HG03196 (cell line): ENCODE measurements at regions not wholly inside any gene's neighbourhood (a gene's known extent, or its start where the extent isn't known, plus 50 kb on each side); places are given as distances from the start of the nearest gene placed in this dataset.

Experiments used
- ATAC-seq: cut with Tn5 transposase; IDR thresholded peaks from one replicate; pipeline ENCODE4 v1.9.1; 2021; ENCODE audit not compliant: unreplicated experiment

DNA sequence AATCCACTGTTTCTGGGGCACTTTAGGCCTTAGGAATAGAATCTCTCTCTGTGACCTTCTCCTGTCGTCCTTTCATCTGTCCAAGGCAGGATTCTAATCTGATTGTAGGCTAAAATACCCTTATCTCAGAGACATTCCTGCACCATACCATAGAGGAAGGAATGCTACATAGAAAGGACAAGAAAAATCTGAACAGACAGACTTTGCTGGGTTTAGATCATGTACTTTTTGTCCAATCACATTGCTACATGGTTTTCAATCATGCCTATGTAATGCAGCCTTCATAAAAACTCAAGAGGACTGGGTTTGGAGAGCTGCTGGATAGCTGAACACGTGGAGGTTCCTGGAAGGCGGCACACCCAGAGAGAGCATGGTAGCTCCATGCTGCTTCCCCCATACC lies 378.5 kb upstream of the SEMA6D start:
- ATAC-seq: no peak

DNA sequence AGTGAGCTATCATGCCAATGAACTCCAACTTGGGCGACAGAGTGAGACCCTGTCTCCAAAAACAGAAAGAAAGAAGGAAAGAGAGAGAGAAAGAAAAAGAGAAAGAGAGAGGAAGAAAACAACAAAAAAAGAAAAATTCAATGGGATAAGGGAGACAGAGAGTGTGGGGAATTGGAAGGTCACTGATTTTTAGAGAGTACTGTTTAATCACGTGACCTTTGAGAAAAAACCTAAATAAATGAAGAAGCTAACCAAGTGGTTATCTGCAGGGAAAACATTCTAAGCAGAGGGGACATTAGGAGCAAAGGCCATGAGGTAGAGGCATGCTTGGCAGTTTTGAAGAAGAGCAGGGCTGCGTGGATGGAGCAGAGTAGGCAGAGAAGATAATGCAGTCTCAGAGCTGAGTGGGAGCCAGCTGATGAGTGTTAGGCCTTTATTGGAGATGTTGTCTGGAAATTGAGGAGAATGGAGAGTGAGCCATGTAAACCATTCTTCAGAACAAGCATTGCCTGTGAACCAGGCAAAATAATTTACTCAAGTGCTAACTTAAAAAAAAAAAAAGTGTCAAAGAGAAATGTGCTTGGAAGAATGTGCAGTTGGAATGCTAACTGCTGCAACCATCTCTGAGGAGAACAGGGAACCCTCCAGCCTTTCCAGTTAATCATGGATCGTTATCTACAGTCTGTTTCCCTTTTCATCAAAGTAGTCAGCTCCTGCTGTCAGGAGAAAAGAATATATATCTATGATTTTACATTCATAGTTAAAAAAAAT lies 377.3 kb upstream of the SEMA6D start:
- ATAC-seq: no peak

DNA sequence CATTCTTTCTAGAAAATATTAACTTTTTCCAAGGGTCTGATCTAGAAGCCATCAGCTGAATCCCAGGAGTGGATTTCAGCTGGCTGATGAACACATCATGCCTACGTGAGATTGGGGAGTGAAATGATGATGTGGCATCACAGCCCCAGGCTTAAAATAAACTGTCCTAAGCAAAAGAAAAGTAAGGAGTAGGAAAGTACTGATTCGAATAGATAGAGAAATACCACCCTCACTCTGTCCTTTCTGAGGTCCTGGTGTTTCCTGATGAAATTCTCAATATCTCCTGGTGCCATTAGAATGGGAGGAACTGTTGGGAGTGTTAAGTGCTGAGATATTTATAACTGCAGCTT lies 376.8 kb upstream of the SEMA6D start:
- no peak for ATAC-seq

DNA sequence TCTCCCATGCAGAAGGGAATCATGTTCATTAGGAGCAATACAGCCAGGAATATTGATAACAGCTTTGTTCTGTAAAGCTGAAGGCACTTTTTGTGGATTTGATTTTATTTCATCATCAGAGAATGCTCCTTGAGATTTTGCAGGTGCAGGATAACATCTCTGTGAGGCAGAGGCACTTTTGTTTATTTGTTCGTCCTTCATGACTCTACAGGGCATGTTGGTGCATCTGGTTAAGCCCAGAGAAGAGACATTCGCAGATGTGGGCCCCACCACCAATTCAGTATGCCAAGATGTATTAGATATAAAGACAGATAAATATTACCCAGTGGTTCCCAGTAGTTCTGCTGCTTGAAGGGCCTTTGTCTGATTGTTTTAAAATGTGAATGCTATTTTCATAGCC lies 368.1 kb upstream of the SEMA6D start:
- no peak for ATAC-seq

DNA sequence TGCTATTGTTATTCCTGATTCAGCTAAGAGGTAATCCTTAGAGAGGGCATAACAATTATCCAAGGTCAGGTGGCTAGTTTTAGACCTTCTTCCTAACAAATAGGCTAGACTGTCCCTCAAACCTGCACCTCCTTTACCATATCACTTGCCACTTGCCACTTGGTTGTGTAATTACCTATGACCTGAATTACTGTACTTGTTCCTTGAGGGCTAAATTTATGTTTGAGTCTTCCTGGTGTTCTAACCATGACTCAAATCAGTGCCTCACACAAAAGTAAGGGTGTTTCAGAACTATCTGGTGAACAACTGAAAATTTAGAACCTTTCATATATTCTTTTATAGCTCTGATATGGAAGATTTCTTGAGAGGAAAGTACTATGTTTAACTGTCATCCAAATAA lies 365.8 kb upstream of the SEMA6D start:
- ATAC-seq: no peak

DNA sequence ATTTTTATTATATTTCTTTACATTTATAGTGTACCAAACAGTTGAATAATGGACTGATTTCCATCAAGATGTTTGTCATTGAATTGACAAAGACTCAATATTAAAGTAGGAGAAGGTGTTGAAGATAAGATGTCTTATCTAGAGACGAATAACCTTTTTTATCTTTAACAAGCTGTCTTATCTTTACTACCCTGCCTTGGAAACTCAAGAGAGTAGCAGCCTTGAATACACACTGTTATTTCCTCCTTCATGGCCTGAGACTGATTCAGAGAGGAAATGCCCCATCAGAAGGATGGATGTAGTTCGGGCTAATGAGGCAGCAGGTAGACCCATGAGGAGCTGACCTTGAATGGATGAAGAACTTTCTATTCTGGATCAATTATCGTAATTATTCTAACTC lies 365.1 kb upstream of the SEMA6D start:
- no peak for ATAC-seq

DNA sequence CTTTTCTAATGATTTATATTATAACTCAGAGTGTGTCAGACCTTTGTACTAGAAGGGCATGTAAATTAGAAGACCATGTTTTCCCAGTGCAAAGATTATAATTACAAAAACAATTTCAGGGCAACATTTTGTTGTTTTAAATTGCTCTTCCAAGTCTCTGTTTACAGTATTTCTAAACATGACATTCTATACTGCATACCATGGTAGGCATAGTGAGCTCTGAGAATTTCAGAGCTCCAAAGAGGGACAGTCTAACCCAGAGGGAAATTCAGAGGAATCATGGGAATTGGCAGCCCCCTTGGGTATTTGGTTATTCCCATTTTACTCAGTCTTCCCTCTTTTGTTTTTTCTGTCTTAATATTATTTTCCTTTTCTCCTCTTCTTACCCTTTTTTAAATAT lies 361.5 kb upstream of the SEMA6D start:
- no peak for ATAC-seq

DNA sequence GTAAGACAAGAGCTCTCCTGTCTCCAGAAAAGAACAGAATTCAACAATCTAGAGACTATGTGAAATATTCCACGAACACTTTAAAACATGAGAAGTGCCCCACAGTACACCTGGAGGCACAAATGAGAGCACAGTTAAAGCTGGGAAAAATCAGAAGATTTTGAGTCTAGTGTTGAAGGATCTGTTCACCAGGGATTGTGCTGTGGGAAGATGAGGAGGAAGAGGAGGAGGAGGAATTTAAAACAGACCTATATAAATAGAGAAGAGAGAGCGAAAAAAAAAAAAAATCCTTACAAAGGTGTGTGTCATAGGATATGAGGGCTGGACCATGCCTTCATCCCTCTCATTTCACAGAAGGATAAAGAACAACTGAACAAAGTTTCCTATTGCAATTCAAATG lies 361.0 kb upstream of the SEMA6D start:
- no peak for ATAC-seq

DNA sequence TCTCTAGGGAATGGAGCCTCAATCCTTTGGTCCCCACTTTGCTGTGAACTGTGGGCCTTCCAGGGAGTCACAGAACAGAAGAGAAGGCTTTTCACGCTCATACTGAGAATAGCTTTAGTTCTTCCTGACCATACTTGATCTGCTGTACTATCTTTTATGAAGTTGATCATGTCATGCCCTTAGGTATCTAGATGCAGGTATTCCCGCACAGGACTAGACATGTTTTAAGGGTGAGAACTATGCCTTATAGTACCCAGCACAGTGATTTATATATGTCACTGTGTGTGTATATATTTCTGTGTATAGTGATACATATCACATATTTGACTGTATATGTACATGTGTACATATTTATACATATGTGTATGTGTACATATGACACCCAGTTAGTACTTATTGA lies 358.4 kb upstream of the SEMA6D start:
- no peak for ATAC-seq

DNA sequence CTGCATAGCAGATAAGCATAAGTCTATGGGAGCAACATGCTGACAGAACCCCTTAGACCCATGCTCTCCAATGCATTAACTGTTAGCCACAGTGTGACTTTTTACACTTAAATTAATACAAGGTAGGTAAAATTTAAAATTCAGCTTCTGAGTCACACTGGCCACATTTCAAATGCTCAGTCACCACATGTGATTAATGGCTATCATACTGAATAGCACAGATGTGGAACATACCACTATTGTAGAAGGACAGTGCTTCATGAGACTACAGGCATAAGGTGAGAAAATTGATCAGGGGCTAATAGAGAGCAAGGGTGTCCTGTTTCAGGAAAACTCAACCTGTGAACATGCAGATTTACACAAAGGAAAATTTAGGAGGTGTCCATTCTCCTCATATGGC lies 357.0 kb upstream of the SEMA6D start:
- ATAC-seq: no peak

DNA sequence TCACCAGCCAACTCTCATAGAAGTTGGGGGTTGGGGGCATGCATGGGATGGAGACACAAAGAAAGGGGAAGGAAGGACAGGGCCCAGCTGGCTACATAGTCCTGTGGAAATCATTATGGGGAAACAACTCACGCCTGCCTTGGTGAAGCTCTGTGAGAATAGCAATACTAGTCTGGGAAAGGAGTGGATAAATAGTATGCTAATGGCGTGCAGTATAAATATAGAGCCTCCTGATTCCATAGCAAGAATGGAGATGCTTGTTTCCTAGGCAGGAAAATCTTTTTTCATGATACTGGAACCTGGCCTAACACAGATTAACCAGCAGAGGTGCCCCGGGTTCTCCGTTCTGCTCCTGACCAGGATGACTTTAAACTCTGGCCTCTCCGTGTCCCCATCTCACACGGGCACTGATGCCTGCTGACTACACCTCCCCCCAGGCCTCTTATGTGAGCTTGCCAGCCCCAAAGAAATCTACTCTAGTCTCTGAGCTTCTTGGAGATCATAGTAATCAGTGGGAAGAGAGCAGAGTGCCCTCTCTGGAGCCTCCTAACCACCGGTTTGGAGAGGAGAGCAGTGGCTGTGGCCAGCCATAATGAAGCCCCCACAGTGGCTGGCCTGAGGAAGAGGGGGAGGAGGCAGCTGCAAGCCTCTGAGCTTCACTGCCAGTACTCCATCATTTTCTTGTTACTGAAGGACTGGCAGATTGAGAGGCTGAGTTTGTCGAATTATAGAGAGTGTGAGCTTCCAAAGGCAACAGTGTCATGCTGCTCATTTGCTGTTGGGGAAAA lies 355.0 kb upstream of the SEMA6D start:
- ATAC-seq: no peak

DNA sequence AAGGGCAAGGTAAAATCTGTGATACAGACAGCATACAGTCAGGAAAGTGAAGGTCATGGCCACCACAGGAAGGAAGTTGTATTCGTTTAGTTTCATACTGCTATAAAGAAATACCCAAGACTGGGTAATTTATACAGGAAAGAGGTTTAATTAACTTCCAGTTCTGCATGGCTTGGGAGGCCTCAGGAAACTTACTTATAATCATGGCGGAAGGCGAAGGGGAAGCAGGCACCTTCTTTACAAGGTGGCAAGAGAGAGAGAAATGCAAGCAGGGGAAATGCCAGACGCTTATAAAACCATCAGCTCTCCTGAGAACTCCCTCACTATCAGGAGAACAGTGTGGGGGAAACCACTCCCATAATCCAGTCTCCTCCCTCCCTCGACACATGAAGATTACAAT lies 353.7 kb upstream of the SEMA6D start:
- no peak for ATAC-seq

DNA sequence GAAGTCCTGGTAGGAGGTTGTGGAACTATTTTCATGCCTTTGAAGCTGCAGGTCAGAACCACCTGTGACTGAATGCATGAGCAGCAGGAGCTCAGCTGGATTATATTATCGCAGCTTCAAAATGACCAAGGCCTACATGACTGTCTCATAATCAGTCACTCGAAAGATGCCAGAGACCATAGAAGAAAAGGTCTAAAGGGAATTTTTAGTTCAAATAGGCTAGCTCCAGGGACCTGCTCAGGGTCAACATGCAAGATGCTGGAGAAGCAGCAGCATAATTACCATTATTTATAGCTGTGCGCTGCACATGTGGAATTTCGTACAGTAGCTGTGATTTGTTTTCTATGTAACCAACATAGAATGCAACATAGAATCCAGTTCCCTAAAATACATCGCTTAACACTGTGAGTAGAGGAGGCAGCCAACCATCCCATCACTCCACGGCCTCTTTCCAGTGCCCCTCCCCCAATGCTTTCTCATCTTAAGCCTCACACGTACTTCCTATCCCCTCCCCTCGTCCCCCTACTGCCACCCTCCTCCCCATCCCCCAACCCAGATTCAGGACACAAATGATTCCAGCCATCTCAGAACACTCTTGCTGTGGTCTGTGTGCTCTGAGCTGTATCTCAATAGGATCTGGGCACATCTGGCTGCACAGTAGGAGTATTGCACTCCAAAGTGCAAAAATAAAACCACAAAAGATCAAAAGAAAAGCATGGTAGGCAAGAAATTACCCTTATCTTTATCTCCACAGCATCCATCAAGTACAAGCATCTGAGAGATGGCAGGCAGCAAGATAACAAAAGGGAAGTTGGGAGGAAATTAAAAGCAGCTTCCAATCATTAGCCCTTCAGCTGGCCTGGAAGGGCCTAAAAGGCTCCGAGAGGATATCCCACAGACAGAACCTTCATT lies 352.8 kb upstream of the SEMA6D start:
- ATAC-seq: no peak

DNA sequence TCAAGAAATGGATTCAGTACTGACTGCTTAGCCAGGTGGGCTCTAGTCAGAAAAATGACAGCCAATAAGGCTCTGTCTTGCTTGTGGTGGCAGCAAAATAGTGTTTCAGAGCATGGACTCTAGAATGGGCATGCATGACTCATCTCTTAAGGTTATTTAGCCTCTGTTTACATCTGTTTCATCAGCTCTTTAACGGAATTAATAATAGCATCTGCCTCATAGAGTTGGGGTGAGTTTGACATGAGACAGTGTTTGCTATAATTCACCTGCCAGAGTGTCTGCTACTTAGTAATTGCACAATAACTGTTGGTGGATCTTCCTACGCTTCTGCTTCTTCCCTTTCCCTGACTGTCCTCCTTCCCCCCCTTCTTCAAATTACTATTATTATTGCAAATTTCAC lies 350.4 kb upstream of the SEMA6D start:
- ATAC-seq: no peak

DNA sequence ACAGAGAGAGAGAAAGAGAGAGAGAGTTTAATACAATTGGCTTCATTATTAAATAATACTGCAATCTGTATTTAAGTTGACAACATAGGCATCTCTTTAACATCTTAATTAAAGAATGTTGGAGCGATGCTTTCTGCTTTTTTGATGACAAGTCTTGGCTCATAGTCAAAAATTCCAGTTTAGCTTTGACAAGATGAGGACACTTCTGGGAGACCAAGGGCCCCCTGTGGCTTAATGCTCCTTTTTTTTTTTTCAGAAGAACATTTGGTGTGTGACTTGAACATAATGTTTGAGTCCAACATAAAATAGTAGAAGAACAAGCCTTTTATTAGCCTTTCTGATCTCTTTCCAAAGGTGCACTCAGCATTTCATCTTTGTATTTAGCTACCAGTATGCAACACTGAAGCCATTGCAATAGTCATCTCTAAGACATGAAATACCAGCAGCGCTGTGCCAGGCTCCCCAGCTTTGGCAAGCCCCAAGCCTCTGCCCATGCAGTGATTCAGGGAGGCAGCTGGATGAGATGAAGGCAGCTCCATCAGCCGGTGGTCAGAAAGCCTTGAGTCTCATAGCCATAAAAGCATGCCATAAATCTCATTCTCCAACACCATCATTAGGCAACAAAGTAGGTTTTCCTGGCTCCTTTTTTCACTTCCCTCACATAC lies 349.4 kb upstream of the SEMA6D start:
- no peak for ATAC-seq

DNA sequence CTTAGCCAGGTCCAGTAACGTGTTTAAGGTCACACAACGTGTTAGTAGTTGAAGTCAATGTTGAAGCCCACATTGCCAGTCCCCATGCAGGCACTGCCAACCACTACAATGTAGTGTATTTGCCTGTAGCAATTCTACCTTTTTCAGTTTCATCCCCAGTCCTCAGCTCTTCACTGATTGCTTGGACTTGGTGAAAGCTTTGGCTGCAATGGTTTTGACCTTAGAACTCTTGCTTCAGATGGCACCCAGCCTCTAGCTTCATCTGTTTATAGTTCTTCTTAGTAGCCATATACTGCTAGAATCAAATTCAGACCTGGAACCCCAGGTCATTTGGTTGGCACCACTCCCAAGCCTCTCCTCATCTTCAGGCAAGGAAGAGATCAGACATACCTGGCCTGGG lies 345.4 kb upstream of the SEMA6D start:
- no peak for ATAC-seq

DNA sequence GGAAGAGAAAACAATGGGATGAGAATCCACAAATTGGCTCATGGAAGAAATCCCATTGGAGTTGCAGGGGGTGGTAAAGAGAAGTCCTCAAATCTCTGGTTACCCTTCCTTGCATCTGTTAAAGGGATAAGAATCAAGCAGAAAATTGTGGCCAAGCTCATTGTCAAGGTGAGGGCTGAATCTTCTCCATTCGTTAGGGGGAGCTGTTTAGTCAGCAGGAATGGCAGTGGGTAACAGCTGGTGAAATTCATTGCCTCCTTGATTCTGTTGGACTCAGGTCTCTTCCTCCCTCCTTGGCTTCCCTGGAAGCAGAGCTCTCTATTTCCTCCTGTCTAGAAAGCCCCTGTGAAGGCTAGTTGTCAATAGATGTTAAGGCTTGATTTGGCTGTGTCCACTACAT lies 343.1 kb upstream of the SEMA6D start:
- ATAC-seq: no peak

DNA sequence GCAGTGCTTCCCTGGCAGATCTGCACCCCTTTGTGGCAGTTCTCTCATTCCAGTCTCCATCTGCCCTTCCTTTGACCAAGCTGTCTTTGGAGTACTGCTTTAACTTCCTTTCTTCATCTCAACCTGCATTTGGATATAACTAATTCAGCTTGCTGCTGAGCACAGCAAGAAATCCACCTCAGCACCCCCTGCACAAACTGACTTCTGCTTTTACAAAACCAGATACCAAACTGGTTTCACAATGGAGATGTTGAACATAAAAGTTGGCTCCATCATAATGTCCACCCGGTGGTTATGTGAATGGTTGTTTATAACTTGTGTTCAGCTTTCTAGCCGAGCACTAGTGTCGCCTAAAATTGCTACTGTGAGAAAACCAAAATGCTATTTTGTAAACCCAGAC lies 341.1 kb upstream of the SEMA6D start:
- ATAC-seq: no peak

DNA sequence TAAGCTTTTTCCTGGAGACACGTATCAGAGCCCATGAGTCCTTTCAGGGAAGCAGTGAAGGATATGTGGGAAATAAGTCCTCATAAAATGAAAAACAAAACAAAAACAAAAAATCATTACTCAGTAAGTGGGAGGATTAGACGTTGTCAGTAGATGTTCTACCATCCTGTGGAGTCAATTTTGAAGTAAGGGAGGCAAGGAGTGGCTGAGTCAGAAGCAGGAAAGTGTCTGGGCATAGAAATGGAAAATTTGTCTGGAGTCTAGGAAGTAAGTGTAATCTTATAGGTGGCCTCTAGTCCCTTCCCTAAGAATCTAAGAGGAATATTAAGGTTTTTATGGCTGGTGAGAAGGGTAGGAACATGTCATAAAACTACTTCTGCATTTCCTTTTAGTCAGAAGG lies 339.8 kb upstream of the SEMA6D start:
- ATAC-seq: no peak

DNA sequence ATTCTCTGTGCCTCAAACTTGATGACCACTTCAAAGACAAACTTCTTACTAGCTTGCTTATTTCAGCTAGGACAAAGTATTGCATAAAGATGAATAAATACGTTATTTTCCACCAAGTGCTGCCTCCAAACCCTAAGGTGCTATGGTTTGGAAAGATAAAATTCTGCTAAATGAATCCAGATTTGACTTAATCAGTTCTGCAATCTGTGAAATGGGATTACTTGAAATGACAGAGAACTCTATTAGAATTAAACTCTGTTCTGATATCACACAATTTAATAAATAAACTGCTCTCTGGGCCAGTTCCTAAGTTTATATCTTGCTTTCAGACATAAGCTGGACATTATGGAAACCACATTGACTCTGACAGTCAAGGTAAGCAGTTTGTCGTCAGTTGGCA lies 338.8 kb upstream of the SEMA6D start:
- no peak for ATAC-seq

DNA sequence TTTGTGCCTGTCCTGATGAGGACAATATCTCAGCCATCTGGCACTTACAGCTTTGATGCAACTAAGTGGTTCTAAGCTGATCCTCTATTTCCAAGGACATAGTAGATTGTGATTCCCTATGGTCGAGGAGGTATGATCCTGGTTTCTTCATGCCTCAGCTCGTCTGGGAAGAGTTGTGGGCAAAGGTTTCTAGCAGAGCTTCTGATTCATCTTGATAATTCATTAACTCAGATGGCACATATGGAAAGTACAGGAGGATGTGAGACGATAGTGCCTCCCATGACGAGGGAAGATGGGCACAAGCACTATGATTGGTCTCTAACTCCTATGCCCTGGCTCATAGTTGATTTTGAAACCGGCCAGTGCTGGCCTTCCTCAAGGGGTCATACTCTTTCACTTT lies 334.2 kb upstream of the SEMA6D start:
- no peak for ATAC-seq
